Fibroblast of skin of left quadriceps (primary cell): ENCODE measurements at regions not wholly inside any gene's neighbourhood (a gene's known extent, or its start where the extent isn't known, plus 50 kb on each side); places are given as distances from the start of the nearest gene placed in this dataset.
A peak's percentile ranks its signal among the peaks of the same experiment; 100 is the strongest.

Source experiments
- DNase-seq, 2 experiments: peaks; one replicate each; pipeline ENCODE4 v3.0.0-alpha.2; 2013; ENCODE audit warnings: low read depth in 2 of 2

DNA sequence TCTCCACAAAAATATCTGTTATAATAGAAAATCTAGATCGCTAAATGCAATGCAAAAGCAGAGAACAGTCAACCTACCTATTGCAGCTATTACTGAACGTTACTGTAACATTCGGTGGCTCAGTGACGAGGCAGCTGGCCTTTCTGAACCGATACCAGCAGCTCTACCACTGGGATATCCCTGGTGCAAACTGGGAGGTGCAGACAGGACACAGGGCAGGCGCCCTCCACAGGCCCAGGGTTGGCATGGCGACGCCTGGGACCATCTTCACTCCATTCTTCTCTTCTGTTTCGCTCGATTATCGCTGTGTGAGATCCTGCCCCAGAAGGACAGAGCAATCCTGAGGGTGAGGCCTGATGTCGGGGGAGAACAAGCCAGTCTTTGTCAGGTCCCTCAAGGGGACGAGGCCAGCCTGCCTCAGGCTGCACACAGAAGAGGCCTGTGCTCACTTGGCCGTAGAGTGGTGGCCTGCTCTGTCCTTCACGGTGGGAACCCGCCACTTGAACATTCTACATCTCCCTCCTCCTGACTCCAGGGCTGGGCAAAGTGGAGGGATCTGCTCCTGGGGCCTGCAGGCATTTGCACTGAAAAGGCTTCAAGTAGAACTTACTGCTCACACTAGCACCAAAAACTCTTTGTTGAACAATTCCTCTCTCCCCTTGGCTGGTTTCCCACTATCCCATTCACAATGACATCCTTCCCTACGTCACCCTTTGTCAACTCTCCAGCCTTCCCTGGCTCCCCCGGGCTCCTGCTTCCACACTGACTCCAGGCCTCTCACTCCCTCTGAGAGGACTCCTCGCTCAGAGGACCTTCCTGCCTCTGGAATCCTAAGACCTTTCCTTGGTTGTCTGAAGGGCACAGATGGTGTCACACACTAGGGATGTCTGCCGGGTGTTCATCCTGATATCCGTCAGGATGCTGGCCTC is 49.7 kb downstream of the CYRIA start:
- no peak for DNase-seq

DNA sequence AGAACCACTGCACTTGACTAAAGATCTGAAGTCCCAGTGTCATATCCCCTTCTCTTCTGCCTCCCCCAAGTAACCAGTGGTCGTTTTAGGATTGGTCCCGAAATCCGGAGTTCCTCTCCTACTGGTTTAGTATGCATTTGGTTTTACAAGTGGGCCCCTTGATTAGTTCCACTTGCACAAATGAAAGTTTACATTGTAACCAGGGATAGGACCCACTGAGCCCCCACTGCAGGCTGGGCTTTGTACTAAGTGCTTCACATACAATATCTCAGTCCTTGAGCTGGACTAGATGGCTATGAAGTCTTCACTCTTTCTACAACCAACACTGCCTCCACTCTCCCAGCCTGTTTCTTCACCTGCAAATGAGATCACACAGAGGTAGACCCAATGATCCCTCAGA is 50.4 kb downstream of the CYRIA start:
- no peak for DNase-seq

DNA sequence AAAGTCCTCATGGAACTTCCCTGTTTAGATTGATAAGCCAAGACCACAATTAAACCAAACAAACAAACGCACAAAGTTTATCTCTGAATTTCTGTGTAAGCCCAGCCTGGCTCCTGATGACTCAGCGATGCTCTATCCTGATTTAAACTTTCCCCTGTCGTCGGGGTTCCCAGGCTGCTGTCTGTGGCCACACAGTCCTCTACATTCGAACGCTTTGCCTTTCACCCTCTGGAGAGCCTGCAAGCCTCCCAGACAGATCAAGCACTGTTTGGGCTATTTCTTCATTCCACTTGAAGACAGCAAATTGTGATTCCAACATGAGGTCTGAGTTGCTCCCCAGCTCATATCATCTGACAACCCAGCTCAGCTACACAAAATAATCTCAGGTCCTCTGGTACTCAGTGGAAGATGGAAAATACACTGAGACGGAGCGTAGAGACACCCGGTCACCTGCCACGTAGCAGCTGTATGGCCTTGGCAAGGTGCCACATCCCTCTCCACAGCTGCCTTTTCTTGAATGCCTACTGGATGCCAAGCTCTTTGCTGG is 51.2 kb downstream of the CYRIA start:
- no peak for DNase-seq

DNA sequence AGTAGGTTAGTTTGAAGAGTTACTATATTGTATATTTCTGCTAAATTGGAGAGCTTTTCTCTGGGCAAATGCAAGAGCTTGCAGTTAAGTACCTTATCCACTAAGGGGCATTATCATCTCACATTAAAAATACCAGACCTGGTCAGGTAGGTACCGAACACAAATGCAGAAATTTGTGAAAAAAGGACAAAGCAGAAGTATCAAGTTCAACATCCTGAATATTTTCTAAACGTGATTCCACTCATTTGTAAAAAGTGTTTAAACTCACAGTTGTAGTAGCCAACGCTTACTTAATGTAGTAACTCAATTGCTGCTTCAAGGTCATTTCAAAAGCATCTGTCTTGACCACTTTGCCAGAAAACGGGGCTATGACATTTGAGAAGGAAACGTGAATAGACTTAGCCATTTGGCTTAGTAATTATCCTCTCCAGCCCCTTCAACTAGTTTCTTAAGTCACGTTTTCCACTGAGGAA is 52.1 kb downstream of the CYRIA start:
- no peak for DNase-seq

DNA sequence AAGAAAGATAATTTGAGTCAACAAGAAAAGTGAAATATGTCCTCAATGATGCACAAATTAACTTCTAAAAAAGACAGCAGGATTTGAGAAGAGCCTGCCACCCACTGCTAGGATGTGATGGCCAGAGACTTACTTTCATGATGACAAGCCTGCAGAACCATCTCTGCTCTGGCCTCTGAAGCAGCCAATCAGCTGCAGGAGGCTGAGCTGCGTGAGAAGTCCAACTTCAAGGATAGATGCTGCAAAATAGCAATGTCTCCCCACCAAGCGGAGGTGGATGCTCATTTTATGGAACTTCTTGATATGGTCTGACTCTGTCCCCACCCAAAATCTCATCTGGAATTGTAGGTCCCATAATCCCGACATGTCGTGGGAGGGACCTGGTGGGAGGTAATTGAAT is 53.1 kb downstream of the CYRIA start:
- no peak for DNase-seq

DNA sequence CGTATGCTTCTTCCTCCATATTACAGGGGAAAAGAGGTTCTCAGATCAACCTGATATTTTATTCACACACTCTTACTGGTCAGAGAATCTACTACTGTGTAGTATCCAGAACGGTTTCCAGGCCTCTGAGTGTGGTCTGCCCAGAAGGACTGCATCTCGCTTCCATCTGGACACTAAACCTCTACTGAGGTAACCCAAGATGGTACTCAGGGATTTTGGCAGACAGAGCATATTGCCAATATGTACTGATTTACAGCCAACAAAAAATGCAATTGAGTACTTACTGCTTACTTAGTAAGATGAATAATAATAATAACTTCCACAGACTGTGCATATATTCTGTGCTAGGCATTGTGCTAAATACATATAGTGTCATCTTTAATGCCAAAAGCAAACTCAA is 55.8 kb downstream of the CYRIA start:
- DNase-seq: no peak

DNA sequence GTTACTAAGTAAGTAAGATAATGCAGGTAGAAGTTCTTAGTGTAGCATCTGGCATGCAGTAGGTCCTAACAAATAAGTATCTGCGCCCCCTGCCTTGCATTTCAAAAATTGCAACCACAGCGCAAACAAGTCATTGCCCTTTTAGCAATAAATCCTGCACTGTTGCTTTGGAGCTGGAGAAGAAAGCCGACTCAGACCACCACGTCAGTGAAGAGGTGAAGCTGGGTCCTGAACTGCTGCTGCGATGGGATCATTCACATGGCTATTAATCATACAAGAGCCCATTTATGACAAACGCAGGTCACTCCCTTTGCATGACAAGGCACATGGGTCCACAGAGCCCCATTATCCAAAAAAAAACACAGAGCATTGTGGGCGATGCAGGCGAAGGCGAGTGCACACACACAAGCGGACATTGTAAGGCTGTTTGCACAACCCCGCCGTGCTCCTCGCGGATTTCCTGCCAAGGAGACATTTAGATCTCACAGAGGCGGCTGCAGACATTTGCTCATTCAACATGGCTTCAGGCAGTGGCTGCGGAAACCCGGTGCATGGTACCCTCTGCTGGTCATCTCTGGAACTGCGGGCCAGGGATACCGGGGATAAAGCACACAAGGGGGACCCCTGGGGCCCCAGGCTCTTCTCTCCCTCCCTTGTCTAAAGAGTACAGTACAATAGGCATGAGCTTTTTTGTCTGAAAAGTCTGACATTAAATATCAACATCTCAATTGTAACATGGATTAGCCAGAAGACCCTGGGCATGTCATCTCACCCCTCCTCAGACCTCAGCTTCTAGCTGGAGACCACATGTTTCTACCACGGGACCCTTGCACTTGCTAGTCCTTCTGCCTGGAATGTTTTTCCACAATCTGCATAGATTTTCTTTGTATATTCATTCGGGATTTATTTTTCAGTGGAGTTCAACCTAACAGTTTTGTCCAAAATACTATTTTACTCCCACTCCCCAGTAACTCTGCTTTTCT is 56.7 kb downstream of the CYRIA start:
- peak; percentile 47 to 49 for DNase-seq

DNA sequence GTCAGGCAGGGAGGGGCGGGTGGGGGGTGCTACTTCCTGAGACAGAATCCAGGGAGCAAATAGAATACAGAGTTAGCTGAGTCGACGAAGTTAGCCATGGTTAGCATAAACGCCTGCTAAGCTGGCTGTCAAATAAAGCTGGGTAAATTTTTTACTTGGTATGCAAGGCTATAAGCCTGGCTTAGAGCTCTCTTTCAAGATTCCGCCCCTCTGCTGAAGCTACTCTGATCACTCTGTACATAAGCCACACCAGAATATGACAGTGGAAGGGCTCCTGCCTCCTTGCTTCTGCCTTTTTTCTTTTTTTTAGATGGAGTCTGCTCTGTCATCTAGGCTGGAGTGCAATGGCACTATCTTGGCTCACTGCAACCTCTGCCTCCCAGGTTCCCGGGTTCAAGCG is 58.3 kb downstream of the CYRIA start:
- no peak for DNase-seq

DNA sequence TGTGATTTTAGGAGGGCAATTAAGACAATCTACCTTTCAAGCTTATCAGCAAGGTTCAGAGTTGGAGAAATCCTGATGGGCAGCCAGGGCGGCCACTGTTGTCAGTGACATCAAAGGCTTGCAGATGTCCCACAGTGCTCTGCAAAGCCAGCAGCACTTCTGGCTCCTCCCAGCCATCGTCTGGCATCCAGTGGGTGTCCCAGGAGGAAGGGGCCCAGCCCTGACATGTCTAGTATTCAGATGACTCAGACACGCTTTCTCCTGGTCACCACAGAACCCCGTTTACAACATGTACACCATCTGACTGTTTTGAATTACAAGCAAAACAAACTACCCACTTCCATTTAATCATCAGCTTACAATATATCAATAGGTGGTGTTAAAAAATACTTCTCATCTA is 61.4 kb downstream of the CYRIA start:
- no peak for DNase-seq

DNA sequence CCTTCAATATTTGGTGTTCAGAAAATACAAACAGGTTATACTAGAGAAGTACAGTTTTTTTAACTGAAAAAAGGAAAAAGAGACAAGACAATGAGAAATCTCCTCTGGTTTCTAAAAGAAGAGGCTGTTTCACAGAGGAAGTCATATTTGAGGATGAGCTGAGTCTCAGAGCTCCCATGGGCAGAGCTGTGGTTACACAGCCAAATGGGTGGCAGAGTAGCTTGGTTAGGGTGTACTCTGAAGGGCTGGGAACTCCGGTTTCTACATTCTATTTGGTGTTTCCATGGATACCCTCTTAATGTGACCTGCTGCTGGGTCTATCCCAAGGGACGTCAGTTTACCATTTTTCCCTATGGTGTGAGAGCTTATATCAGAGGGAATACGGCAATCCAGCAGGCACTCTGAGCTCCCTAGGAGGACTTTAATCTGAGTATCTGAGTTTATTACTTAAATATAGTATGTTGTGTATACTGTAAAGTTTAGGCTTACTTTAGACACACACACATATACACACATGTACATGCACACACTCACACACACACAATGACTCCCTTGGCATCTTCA is 74.2 kb downstream of the CYRIA start:
- DNase-seq: no peak

DNA sequence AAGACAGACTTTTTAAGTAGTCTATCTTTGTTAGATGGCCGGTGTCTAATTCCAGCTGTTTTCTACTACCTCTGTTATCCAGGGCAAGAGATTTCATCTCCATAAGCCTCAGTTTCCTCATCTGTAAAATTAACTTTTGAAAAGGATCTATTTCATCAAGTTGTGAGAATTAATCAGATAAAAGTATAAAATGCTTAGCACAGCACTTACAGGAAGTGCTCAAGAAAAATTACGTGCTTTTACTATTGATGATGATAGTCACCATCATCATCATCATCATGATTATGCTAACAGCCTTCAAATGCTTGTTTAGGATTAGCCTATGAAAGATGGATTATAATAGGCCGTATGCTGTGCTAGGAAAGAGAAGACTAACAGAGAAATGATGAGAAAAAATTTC is 76.2 kb downstream of the CYRIA start:
- no peak for DNase-seq

DNA sequence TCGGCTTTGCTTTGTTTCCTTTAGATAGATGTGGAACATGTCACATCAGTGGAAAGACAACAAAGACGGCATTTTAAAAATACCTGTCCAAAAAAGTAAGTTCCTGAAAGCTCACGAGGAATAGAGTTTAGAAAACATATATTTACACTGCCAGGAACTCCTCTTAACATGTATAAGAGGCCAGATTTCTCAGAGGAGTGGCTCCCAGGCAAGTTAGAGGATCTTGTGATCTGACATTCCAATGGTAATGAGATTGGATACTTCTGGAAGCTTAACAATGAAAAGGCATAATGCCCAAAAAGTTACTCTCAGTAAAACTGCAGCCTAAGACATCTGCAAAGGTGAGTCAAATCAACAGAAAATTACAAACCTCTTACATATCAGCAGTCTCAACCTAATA is 77.1 kb downstream of the CYRIA start:
- DNase-seq: no peak

DNA sequence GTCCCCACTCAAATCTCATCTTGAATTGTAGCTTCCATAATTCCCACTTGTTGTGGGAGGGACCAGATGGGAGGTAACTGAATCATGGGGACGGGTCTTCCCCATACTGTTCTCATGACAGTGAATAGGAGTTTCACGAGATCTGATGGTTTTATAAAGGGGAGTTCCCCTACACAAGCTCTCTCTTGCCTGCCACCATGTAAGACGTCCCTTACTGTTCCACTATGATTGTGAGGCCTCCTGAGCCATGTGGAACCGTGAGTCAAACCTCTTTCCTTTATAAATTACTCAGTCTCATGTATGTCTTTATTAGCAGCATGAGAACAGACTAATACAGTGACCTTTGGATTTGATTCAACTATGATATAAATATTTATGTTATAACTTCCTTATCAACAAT is 78.0 kb downstream of the CYRIA start:
- DNase-seq: no peak

DNA sequence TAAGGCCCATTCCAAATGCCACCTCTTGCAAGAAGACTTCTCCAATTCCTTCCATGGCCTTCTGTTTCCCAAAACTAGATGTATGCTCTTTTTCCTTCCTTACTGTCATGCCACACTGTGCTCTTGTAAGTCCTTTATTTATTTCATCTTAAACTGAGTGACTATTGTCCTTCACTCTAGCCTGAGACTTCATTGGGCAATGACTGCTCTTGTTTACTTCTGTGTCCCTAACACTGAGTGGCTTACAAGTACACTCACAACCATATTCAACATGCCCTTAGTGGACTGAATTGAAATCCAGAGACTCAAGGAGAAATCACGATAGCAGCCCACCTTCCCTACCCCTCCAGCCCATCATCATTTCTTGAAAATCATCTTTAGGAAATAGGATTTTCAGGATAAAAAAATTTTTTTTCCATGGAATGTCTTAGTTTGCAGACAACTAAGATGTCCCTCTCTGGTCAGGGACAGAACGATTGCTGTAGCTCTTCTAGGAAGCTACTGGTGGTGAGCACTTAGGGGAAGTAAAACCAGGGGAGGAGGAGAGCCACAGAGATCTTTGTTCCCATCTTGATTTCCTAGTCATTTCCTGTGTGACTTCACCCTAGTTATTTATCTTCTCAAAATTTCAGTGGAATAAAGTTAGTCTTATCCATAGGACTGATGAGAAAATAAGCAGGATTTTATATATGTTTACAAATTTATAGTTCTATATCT is 80.7 kb downstream of the CYRIA start:
- DNase-seq: no peak

DNA sequence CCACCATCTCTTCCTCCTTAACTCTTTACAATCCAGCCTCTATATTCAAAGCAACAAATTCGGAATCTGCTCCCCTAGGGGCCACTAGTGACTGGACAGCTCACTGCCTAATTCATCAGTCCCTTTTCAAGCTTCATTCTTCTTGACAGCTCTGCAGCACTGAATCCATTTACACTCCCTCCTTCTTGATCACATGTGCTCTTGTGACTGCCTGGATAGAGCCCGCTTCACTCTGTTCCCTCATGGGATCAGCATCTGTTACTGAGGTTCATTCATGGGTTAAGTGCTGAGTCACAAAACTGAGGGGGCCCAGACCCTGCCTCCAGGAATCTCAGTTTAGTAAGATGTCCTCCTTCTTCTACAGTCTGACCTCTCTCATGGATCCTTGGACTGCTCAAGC is 81.5 kb downstream of the CYRIA start:
- DNase-seq: no peak

DNA sequence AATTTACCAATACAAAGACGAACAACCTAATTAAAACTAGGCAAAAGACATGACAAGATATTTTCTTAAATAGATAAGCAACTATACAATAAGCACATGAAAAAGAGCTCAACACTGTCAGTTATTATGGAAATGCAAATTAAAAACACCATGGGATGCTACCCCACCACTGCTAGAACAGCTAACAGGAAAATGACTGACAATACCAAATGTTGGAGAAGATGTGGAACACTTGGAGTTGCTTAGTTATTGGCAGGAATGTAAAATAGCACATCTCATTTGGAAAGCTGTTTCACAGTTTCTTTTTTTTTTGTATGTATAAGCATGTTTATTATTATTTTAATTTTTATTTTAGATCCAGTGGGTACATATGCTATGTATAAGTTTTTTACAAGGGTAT is 84.4 kb downstream of the CYRIA start:
- DNase-seq: no peak

DNA sequence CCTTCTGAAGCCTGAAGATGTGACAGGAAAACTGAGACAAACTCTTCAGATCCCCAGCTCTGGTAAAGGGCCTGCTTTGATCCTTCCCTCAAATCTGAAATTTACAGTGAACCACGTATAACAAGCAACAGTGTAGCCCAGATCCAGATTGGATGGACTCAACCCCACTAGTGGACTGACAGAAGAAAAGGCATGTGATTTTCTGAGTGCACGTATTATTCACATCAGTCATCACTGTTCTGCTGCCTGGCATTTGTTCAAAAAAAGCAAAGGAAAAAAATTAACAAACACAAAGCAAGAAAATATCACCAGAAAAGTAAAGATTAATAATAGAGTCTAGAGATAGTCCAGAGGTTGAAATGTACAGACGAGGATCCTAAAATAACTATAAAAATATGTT is 87.6 kb downstream of the CYRIA start:
- no peak for DNase-seq

DNA sequence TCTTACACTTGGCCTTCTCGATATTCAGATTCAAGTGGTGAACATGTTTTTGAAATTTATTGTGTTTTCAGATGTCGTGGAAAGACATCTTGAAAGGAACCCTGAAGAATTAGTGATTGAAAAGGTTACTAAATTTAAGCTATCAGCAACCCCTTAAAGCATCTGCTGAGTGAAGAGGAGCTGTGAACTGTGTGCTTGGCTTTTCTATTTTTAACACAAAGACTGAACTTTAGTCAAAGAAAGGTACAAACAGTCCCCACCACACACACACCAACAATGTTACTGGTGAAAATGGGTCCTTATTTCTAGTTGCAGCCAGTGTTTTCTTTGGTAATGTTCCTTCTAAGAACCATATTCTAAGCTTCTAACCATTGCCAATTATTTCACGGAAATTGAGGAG is 95.1 kb downstream of the CYRIA start:
- no peak for DNase-seq

DNA sequence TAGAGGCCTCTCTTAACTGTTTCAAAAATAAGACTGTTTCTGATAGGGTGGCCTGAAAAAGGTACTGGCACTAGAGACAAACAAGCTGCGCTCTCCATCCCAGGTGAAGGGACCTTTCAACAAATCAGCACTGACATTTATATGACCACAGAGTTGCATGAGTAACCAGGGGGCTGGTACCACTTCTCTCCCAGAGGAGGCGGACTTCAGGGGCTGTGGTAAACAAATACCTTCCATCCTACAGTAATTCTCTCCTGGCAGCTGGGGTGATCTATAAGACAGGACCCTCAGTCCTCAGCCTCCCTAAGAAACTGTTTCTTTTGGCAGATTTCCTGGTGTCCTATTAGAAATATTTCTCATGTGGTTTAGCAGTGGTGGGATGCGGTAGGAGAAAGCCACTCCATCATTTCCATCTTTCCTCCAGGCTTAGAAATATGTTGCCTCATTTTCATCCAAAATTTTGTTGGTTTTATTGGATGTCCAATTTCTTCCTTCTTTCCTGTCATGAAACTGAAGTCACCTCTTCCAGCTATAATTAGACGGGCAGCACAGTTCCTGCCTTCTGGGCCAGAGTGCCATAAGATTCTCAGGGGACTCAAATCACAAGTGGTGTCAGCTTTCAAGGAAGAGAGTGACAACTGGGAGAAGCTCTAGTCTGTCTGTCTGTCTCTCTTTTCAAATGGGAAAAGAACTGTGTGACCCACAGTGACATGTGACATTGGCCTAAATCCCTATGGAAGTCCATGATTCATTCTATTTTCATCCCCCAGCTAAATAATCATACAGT is 96.4 kb downstream of the CYRIA start:
- DNase-seq: no peak

DNA sequence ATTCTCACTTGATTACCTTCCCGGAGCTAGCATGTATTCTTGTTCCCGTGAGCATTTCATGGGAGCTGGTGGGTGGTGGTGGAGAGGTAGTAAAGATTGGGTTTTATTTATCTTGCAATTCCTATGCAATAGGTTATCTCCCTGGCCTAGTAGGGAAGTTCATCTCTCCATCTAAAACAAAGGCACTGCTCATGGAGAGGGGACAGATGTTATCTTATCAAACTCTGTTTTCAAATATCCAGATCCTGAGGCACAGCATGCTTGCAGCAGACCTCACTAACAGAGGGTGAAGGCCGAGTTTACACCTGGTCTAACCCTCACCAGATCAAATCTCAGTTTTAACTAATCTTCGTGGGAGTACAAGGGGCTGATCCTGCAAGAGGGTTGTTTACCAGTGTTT is 98.9 kb downstream of the CYRIA start:
- no peak for DNase-seq

DNA sequence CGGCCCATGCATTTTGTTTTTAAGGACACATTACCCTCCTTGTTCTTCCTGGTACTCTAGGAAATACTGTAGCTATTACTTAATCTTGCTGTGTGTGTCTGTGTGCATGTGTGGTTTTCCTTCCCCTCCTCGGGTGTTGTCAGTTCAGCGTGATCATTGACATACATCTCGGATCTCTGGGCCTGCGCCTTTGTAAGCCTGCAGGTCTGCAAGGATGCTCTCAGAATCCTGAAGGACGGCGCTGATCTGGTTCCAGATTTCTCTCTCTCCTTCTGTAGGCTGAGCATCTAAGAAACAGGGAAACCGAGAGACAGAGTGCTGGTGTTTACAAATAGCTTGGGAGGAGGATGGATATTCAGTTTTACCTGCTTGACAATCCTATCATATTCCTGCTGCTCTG is 100.2 kb downstream of the CYRIA start:
- DNase-seq: no peak
